OCI-LY3 (cell line): ENCODE measurements at regions not wholly inside any gene's neighbourhood (a gene's known extent, or its start where the extent isn't known, plus 50 kb on each side); places are given as distances from the start of the nearest gene placed in this dataset.

Experiments
- H2AFZ ChIP-seq: fragments of 200-600, 300-600 bp; shearing (Covaris generic); 2 replicates; pipeline ENCODE4 v1.6.0; 2014; ENCODE audit warnings: antibody characterized with exemption, low read depth, low read length
- H3K27ac ChIP-seq: fragments of 200-600, 300-600 bp; sonication (generic); 2 replicates; pipeline ENCODE4 v1.5.1; 2014; ENCODE audit warnings: mild to moderate bottlenecking, low read length, moderate library complexity, mixed read lengths
- H3K27me3 ChIP-seq: fragments of 200-600, 300-600 bp; sonication (generic); 2 replicates; pipeline ENCODE4 v1.6.1; 2014; ENCODE audit warnings: low read depth, low read length, mixed read lengths
- H3K36me3 ChIP-seq: fragments of 200-600, 300-600 bp; sonication (generic); replicated peaks from 2 replicates; pipeline ENCODE3; 2014; ENCODE audit warnings: low read depth, low read length, mixed read lengths
- H3K4me1 ChIP-seq: fragments of 300-600, 200-600 bp; sonication (generic); 2 replicates; pipeline ENCODE4 v1.6.1; 2014; ENCODE audit warnings: low read length, mixed read lengths
- H3K4me2 ChIP-seq: fragments of 200-600, 300-600 bp; sonication (generic); 2 replicates; pipeline ENCODE4 v1.6.1; 2014; ENCODE audit warnings: low read length, mixed read lengths
- H3K4me3 ChIP-seq: fragments of 300-600, 200-600 bp; sonication (generic); 2 replicates; pipeline ENCODE4 v1.5.1; 2014; ENCODE audit warnings: antibody characterized with exemption, mild to moderate bottlenecking, low read length, moderate library complexity
- H3K79me2 ChIP-seq: fragments of 300-600, 200-600 bp; shearing (Covaris generic); 2 replicates; pipeline ENCODE4 v1.6.1; 2014; ENCODE audit warnings: mild to moderate bottlenecking, low read length, mixed read lengths
- H3K9ac ChIP-seq: fragments of 300-600, 200-600 bp; shearing (Covaris generic); 2 replicates; pipeline ENCODE4 v1.6.0; 2014; ENCODE audit warnings: mild to moderate bottlenecking, low read length, moderate library complexity
- H3K9me3 ChIP-seq: fragments of 200-600, 300-600 bp; shearing (Covaris generic); 2 replicates; pipeline ENCODE4 v1.6.1; 2014; ENCODE audit warnings: low read length, mixed read lengths; ENCODE audit not compliant: insufficient read depth
- H4K20me1 ChIP-seq: fragments of 200-600, 300-600 bp; sonication (generic); 2 replicates; pipeline ENCODE4 v1.6.1; 2016; ENCODE audit warnings: low read length, mixed read lengths; ENCODE audit not compliant: insufficient read depth
- CTCF ChIP-seq: fragments of 200-600, 300-600 bp; sonication (generic); IDR thresholded peaks from 2 replicates; pipeline ENCODE4 v1.5.1; 2014; ENCODE audit warnings: antibody characterized with exemption, low read length, low read depth
- EZH2phosphoT487 ChIP-seq: fragments of 200-600 bp; shearing (Covaris generic); IDR thresholded peaks from 2 replicates; pipeline ENCODE4 v1.6.1; 2018; ENCODE audit warnings: antibody characterized with exemption, mixed run types, low read depth

- H3K4me1 ChIP-seq: no peaks in the 10 kb centered on the region
- no peak overlapping the region for H3K4me2 ChIP-seq
- H3K9me3 ChIP-seq: no peaks in the 10 kb centered on the region
- H3K27ac ChIP-seq: no peak overlapping the region
- no peak overlapping the region for H2AFZ ChIP-seq
- H3K4me3 ChIP-seq: no peak overlapping the region
- H3K27me3 ChIP-seq: peaks cover 23% of the 10 kb centered on the region; the same call in 1 of the 2 replicates
- no peaks in the 10 kb centered on the region for H3K36me3 ChIP-seq
- H3K9ac ChIP-seq: no peak overlapping the region
- H4K20me1 ChIP-seq: no peaks in the 10 kb centered on the region
- TF ChIP-seq CTCF (no peak), EZH2phosphoT487 (no peak)
- H3K79me2 ChIP-seq: no peaks in the 10 kb centered on the region
Observed at GRCh38 chr10:3494838-3495230, 290.2 kb downstream of the KLF6 start.

GRCh38 chr10:3494131-3494837 lies 290.7 kb downstream of the KLF6 start:
- H3K36me3 ChIP-seq: no peaks in the 10 kb centered on the region
- TF ChIP-seq CTCF (no peak), EZH2phosphoT487 (no peak)
- H3K9me3 ChIP-seq: no peaks in the 10 kb centered on the region
- no peak overlapping the region for H3K27ac ChIP-seq
- no peak overlapping the region for H2AFZ ChIP-seq
- no peaks in the 10 kb centered on the region for H4K20me1 ChIP-seq
- no peaks in the 10 kb centered on the region for H3K4me1 ChIP-seq
- H3K27me3 ChIP-seq: peaks cover 23% of the 10 kb centered on the region; the same call in 1 of the 2 replicates
- no peak overlapping the region for H3K4me2 ChIP-seq
- no peak overlapping the region for H3K9ac ChIP-seq
- no peak overlapping the region for H3K4me3 ChIP-seq
- H3K79me2 ChIP-seq: no peaks in the 10 kb centered on the region

GRCh38 chr10:3493621-3494020 lies 291.4 kb downstream of the KLF6 start:
- Histone ChIP-seq H3K4me2 (no peak overlapping the region), H3K9ac (no peak overlapping the region), H3K27me3 (peaks cover 18% of the 10 kb centered on the region; the same call in 1 of the 2 replicates), H3K9me3 (no peaks in the 10 kb centered on the region), H4K20me1 (no peaks in the 10 kb centered on the region), H3K27ac (no peak overlapping the region), H2AFZ (no peak overlapping the region), H3K4me3 (no peak overlapping the region), H3K4me1 (no peaks in the 10 kb centered on the region), H3K36me3 (no peaks in the 10 kb centered on the region), H3K79me2 (no peaks in the 10 kb centered on the region)
- TF ChIP-seq EZH2phosphoT487 (no peak), CTCF (no peak)

GRCh38 chr10:3491571-3491970 lies 293.4 kb downstream of the KLF6 start:
- no peak for TF ChIP-seq CTCF
- no peak for TF ChIP-seq EZH2phosphoT487
- Histone ChIP-seq H3K4me2 (no peak overlapping the region), H3K27me3 (peaks cover 5% of the 10 kb centered on the region; the same call in 1 of the 2 replicates), H3K9me3 (no peaks in the 10 kb centered on the region), H4K20me1 (no peaks in the 10 kb centered on the region), H3K4me3 (no peak overlapping the region), H3K27ac (no peak overlapping the region), H3K36me3 (no peaks in the 10 kb centered on the region), H3K79me2 (no peaks in the 10 kb centered on the region), H2AFZ (no peak overlapping the region), H3K4me1 (no peaks in the 10 kb centered on the region), H3K9ac (no peak overlapping the region)
